Fibroblast of upper back skin (primary cell): ENCODE measurements at regions not wholly inside any gene's neighbourhood (a gene's known extent, or its start where the extent isn't known, plus 50 kb on each side); places are given as distances from the start of the nearest gene placed in this dataset.
"Not testable (repeated sequence)": the region's sequence is repeated elsewhere in the genome, so short reads cannot be mapped to it uniquely, and the experiment has no call there.

Experiments used
- DNase-seq: peaks from one replicate; pipeline ENCODE4 v3.0.0-alpha.2; 2013

DNA sequence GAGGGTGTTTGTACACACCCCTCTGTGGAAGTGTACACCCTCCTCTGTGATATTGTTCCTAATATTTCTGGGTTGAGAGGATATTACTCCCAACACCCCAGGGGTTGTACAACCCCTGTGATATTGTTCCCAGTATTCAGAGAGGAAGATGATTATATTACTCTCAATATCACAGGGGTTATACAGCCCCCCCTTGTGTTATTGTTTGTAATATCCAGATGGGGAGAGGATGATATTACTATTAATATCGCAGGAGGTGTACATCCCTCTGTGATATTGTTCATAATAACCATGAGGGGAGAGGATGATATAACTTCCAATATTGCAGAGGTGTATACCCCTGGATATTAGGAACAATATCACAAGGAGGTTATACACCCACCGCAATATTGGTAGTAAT, 566.1 kb upstream of the MIS18BP1 start:
- DNase-seq, result no peak

DNA sequence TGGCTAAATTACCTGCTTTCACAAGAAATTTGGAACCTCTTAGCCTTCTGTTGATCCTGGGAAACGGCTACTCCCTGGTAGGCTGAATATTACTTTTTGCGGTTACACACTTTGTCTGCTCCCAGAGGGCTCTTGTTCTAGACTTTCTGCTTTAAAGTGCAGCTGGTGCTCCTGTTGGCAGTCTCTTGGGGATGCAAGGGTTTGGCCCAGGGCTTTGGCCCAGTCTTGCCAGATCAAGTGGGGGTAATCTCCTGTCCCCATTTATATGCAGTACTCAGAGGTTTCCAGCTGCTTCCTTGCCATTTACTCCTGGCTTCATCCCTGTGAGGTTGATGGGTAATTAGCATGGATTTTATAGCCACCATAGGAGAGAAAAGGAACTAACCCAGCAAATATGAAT, 558.2 kb upstream of the MIS18BP1 start:
- DNase-seq, result no peak

DNA sequence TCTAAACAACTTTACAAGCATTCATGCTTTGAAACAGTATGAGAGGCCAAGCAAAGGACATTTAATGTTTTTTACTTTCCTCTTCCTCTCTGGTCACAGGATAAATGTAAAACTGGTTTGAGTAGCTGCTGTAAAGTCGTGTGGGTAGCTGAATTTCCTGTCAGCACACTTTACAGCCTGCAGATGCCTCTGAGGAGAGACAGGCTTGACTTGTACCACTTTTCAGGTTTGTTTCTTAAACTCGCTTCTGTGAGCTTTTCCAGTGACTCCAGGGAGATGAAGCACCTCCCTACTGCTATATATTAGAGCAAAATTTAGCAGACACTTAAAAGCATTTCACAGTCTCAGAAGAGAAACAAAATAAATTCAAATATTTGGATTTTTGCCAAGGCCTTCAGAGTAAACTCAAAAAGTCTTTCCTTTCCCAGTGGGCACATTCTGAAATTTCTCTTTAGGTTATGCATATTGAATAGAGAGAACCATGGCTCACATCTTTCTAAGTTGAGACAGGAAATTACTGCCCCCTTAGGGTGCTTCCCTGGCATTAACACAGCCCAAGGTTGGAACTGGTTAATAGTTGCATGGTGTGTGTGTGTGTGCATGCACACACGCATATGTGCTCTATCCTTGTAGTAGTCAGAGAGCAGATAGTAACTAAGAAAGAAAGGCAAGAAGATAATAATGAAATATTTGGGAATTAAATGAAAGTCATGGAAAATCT, 557.3 kb upstream of the MIS18BP1 start:
- no peak for DNase-seq

DNA sequence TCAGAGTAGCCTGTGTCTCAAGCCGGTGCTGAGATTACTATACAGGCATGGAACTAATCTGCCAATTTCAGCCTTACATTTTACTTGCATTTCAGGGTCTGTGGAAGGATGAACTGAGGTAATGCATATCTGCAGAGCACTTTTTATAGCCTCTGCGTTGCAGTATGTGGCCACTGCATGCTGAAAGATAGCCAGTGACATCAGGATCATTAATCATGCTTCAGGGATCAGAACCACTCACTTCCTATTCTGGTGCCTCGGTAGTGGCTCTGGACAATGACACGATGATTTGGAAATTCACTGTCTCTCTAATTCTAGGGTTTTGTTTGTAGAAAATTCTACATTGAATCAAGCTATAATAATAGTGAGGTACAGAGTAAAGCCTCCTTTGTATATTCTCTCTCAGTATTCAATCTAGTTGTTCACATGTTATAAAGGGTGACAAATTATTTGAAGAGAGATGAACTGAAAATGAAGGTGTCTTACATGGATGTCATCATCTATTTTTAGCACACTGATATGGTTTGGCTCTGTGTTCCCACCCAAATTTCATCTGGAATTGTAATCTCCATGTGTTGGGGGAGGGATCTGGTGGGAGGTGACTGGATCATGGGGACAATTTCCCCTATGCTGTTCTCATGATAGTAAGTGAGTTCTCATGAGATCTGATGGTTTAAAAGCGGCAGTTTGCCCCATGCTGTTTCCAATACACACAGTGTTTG, 554.3 kb upstream of the MIS18BP1 start:
- DNase-seq, result no peak

DNA sequence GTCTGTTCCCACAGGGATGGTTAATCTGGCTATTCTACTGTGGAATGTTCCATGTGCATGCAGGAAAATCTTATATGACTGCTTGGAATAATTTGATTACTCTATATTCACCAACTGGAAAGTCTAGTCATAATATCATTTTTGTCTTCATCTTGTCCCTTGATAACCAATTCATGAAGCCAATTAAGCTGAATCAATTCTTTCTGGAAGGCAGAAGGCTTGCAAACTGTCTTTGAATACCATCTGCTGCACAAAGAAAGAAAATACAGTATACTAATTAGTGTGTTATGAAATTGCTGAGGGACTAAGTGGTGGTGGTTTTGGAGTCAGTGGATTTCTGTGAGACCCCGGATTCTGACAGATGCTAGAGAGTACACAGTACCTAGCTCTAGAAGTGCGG, 546.5 kb upstream of the MIS18BP1 start:
- no peak for DNase-seq

DNA sequence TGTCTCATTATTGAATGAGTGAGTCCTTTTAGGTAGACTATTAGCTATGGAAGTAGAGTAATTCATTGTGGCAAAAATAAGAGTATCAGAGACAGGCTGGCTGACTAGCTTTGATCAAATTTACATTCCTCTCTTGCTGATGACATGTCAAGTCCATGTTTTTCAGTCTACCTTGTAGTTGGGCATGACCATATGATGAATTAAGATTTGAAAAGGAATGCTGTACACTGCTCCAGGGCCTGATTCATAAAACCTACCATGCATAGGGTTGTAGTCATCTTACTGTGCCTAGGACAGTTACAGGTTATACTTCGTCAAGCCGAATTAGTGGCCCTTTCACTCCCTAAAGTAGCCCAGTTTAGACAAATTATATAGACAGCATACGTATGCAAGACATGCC, 545.7 kb upstream of the MIS18BP1 start:
- DNase-seq, result no peak

DNA sequence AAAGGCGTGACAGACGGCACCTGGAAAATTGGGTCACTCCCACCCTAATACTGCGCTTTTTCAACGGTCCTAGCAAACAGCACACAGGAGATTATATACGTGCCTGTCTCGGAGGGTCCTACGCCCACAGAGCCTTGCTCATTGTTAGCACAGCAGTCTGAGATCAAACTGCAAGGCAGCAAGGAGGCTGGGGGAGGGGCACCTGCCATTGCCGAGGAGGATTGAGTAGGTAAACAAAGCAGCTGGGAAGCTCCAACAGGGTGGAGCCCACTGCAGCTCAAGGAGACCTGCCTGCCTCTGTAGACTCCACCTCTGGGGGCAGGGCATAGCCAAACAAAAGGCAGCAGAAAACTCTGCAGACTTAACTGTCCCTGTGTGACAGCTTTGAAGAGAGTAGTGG, 543.0 kb upstream of the MIS18BP1 start:
- not testable (repeated sequence) for DNase-seq

DNA sequence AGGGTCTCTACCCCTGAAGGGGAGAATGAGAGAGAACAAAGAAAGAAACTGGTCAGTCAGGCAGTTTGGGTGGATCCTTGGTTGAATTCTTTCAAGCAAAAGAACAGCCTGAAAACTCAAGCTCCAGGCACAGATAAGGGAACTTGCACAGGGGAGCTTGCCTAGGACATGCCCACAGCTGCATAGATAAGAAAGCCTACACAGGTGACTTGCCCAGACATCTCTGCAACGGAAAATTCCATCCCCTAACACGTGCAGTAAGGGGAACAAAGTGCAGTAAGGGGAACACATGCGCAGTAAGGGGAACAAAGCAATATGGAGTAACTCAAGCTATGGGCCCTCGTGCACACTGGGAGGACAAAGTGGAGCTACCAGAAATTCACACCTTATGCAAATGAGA, 540.1 kb upstream of the MIS18BP1 start:
- DNase-seq, result no peak

DNA sequence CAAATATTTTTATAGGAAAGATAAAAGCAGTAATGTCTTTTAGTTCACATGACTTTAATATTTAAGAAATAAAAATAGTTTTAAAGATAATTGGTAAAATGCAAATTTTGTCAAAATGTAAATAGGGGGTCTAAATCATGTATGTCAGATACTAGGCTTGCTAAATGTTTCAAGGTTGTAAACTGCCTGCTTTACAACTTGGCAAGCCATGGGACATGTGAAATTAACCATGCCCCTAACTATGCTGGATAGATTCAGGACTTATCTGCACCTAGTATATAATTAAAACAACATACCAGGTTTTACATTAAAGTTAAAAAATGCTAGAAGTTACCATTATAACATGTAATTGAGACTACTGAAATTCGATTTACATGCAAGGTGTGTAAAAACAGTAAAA, 537.3 kb upstream of the MIS18BP1 start:
- no peak for DNase-seq

DNA sequence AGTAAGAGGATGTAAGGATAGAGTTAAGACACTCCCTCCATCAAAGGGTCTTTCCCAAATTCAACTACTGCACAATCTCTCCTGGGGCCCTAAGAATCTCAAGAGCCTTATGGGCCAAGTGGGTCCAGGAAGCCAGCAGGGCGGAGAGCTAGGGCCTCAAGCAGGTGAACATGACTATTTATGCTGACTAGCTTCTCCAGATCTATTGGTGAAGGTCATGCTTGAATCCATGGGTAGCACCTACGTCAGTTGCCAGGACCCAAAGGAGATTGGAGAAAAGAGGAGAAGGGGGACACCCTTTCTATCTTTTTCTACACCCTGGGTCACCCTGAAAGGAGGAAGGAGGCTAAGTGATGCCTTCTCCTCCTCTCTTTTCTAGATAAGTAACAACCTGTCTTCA, 534.2 kb upstream of the MIS18BP1 start:
- no peak for DNase-seq

DNA sequence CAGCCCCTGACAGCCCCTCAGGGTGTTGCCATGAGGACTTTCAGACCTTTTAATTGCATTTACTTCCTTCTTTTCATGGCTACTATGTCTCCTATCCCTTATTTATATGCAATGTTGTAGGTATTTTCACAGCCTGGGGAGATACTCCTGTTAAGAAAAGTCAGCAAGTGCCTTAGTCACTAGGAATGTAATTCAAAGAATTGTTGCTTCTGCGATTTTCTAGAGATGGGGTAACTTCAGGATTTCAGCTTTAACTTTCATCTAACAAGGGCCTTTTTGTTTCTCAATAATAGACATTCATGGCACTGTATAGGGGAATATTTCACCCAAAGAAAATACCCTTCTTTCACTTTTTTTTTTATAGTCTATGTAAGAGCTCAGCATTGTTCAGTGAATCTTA, 533.3 kb upstream of the MIS18BP1 start:
- no peak for DNase-seq

DNA sequence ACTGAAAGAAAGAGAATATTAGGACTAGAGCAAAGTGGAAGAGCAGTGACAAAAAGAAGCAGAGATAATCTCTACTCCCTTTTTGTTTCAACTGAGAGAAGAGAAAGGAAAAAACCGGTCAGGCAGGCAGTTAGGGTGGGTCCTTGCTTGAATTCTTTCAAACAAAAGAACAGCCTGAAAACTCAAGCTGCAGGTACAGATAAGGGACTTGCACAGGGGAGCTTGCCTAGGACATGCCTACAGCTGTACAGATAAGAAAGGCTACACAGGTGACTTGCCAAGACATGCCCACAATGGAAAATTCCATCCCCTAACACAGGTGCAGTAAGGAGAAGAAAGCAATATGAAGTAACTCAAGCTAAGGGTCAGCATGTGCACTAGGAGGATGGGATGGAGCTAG, 532.2 kb upstream of the MIS18BP1 start:
- DNase-seq, result no peak

DNA sequence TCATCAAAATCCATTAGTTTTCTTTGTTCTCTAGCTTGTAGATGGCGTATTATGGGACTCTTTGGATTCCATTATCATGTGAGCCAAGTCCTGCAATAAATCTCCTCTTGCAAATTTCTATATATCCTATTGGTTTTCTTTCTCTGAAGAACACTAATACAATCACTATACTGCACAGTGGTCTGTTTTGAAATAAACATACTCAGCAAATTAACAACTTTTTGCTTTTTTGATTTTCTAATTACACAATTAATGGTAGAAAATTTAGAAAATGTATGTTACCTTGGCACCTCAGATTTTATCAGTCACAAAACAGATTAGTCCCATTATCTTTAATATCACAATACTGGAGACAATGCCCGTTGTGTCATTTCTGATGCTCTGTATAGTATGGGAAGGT, 513.2 kb upstream of the MIS18BP1 start:
- no peak for DNase-seq

DNA sequence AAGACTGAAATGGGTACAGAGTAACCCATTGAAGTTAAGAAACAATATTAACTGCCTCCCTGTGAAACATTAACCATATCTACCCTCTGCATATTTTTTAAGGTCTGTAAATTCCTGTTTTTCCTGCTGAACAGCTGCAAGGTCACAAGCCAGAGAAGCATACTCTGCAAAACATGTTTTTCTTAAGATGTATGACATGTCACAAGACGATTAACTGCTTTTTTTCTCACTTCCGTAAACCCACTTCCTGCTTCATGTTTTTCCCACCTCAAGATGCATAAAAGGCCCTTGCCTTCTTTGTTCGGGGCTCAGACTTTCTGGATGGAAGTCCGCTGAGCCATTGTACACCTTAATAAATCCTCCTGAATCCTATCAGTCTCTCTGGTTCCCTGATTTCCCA, 504.7 kb upstream of the MIS18BP1 start:
- no peak for DNase-seq

DNA sequence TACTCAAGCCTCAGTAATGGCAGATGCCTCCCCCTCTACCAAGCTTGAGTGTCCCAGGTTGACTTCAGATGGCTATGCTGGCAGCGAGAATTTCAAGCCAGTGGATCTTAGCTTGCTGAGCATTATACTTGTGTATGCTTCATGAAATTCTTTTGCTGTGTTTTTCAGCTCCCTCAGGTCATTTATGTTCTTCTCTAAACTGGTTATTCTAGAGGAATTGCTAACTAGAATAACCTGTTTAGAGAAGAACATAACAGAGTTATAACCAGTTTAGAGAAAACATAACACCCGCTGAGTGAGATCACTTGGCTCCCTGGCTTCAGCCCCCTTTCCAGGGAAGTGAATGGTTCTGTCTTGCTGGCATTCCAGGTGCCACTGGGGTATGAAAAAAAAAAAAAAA, 503.4 kb upstream of the MIS18BP1 start:
- DNase-seq, result not testable (repeated sequence)

DNA sequence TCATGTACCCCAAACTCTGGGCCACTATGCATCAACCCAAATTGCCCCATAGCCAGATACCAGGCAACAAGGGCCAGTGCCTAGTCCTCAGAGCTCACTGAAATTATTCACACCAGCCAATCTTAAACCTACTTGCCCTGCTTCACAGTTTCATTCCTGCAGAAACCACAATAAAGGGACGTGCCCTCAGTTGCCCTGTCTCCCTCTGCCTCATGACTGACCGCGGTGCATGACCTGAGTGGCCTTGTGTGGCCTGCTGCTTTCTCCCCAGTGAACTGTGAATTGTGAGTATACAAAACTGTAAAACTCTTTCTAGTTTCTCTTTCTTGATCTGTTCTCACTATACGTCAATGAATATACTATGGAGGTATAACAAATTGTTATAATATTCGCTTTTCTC, 490.9 kb upstream of the MIS18BP1 start:
- no peak for DNase-seq

DNA sequence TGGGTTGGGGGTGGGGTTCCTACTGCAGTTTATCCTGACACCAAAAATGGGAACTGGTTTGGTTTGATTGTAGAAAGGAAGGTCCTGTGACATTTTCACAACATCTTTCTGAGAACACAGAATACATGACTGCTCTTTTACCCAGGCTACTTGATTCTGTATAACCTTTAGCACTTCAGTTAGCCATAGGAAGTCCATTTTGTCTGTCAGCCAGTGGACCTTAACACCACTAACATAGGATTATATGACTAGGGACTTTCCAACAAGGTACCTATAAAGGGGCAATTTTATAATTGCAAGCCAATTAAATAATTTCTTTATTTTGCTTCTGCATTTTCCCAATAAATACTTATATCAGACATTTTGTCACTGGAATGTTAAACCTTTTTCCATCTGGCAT, 489.2 kb upstream of the MIS18BP1 start:
- DNase-seq, result no peak

DNA sequence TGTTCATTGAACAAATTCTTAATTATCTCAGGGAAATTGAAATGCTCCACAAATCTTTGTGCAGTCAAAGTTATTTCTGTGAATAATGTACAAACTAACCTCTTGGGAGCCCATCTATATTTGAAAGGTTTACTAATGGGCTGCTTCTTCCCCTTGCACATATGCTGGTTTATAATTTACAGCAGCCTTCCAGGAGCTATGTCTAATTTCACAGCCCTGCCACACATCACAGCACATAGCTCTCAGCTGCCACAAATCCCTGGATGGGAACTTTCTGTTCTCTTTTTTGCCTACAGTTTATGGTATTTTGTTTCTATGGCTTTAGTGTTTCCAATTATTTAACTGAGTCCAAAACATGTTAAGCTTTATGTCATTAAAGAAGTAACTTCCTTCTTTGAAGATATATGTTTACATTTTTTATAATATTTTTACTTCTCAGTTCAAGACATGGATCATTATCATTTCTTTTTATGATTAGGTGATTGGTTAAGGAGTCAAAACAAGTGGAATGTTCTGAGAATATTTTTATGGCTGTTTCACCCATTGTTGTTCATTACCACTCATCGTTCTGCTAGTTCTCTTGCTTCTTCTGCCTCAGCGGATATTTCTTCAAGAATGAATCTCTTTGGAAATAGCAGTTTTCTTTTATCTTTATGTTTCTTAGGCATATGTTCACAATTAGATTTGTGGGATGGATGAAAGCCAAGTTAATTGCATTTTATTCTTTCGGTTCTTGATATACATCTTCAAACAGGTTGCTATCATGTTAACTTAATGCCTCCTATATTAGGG, 475.6 kb upstream of the MIS18BP1 start:
- DNase-seq, result no peak

DNA sequence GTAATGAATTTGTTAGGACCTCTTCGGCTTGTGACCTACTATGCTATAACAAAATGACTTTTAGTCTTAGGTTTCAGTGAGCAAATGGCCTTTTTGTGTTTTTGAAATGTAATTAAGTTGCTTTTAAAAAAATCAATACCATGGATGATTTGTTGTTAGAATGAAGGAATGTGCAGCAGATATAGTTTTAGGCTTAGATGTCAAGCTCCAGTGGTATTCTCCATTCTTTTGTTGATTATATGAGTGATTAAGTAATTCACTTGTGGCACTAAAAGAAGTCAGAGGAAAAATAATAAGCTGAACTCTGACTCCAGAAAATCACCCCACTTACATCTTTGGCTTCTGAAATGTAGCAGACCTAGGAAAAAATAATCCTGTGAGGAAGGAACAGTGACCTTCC, 474.1 kb upstream of the MIS18BP1 start:
- no peak for DNase-seq

DNA sequence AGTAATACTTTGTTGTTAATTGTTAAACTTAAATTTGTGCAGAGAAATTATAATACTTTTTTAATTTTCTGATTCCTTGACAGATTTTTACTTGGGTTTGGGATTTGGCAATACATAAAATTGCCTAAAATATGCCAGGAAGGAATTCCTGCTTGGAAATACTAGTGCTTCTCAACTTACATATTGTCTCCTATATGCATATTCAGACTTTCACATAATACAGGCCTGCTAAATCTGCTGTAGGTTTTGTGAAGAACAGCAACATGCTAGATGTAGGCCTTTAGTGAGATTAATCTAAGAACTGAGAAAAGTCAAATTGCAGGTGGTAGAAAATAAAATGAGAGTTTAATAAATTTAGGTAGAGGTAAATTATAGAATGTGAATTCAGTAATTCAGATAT, 468.5 kb upstream of the MIS18BP1 start:
- DNase-seq, result no peak

DNA sequence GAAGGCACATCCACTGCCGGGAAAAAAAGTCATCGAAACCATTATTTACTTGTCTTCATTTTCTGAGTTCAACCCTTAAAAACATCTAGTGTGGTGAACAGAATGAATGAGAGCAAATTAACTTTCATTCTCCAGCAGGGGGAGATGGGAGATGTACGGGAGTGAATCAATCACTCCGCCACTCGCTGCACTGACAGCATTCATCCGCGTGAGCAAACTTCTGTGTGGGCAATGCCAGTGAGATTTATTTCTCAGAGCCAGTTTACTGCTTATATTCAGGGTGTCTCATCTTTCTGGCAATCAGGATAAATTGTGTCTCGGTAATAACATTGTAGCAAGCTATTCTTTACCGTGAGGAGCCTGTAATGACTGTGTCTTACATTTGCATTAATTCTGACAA, 463.6 kb upstream of the MIS18BP1 start:
- DNase-seq, result no peak

DNA sequence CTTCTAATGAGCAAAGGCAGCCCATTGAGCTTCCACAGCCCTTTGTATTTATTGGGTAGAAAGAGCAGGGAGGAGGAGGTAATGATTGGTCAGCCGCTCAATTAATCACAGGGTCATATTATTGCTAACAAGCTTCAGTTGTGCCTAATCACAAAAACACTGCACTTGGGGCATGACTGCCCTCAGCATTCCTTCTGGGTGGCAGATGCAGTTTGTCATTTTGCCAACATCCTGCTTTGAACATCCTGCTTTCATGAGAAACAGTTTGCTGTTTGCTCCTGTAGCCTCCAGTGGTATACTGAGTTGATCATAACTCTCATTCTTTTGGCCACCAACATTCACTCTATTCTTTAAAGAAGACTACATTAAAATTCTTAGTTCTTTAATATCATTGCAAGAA, 462.9 kb upstream of the MIS18BP1 start:
- DNase-seq, result no peak

DNA sequence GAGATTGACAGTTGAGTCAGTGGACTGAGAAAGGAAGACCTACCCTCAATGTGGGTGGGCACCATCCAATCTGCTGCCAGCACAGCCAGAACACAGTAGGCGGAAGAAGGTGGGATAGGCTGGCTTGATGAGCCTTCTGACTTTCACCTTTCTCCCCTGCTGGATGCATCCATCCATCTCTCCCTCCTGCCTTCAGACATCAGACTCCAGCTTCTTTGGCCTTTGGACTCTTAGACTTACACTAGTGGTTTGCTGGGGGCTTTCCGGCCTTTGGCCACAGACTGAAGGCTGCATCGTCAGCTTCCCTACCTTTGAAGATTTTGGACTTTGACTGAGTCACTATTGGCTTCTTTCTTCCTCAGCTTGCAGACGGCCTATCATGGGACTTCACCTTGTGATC, 456.5 kb upstream of the MIS18BP1 start:
- no peak for DNase-seq

DNA sequence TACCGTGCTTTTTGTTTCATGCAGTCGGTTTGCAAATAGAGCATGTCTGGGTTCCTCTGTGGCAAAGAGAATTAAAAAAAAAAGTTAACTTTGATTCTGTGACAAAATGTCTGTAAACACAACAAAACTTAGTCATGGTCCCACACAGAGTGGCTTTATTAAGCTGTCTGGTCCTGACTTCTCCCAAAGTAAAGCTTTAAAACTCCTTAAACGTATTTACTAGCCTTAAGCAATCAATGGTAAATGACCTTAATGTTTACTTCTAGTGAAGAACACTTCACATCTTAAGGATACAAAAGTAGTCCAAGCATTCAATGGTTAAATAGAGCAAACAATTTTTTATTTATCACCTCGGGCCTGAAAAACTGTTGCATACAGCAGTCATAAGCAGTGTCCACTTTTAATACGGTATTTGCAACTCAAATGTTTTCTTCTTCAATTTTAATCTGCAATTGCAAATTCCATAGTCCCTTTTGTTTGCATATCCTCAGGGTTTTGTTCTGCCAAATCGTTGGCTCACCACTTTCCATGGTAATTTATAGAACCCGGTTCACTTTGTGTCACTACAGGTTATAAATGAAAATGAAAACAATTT, 453.0 kb upstream of the MIS18BP1 start:
- DNase-seq, result no peak
